GM23248 (cell line): ENCODE measurements at regions not wholly inside any gene's neighbourhood (a gene's known extent, or its start where the extent isn't known, plus 50 kb on each side); places are given as distances from the start of the nearest gene placed in this dataset.

Experiments
- EZH2 ChIP-seq: fragments of 200-600 bp; sonication (generic); IDR thresholded peaks from 2 replicates; pipeline ENCODE4 v1.6.1; 2018; ENCODE audit warnings: antibody characterized with exemption, mild to moderate bottlenecking; ENCODE audit not compliant: insufficient read depth, poor library complexity, severe bottlenecking
- EZH2phosphoT487 ChIP-seq: fragments of 200-600 bp; sonication (generic); IDR thresholded peaks from 2 replicates; pipeline ENCODE4 v1.6.1; 2018; ENCODE audit warnings: antibody characterized with exemption, moderate library complexity, mild to moderate bottlenecking, low read depth; ENCODE audit not compliant: insufficient read depth

GRCh38 chr13:74644229-74644628 is 510.0 kb upstream of the KLF12 start:
- TF ChIP-seq EZH2 (no peak), EZH2phosphoT487 (no peak)
